DND-41 (cell line): ENCODE measurements at regions not wholly inside any gene's neighbourhood (a gene's known extent, or its start where the extent isn't known, plus 50 kb on each side); places are given as distances from the start of the nearest gene placed in this dataset.

ENCODE experiments used
- ATAC-seq: fragments of 200-7000 bp; cut with Tn5 transposase; 3 replicates; pipeline ENCODE4 v1.9.1; 2021; ENCODE audit warnings: low read depth; ENCODE audit not compliant: insufficient read depth
- DNase-seq: peaks from one replicate; pipeline ENCODE4 v3.0.0-alpha.2; 2020
- H2AFZ ChIP-seq: 2 replicates; pipeline ENCODE4 v1.6.0; 2012; ENCODE audit warnings: low read depth, low read length
- H3K27ac ChIP-seq: 2 replicates; pipeline ENCODE4 v1.5.1; 2012; ENCODE audit warnings: low read length, inconsistent platforms
- H3K27me3 ChIP-seq: fragments of 200-600 bp; sonication (generic); 2 replicates; pipeline ENCODE4 v1.6.0; 2012; ENCODE audit warnings: low read length, mild to moderate bottlenecking, inconsistent platforms; ENCODE audit not compliant: insufficient read depth, poor library complexity
- H3K36me3 ChIP-seq: 2 replicates; pipeline ENCODE4 v1.5.1; 2012; ENCODE audit warnings: low read length, inconsistent platforms; ENCODE audit not compliant: insufficient read depth
- H3K4me1 ChIP-seq: 2 replicates; pipeline ENCODE4 v1.5.1; 2012; ENCODE audit warnings: mild to moderate bottlenecking, low read length; ENCODE audit not compliant: insufficient read depth
- H3K4me2 ChIP-seq: 2 replicates; pipeline ENCODE4 v1.6.0; 2012; ENCODE audit warnings: mild to moderate bottlenecking, moderate library complexity, low read length, inconsistent platforms; ENCODE audit not compliant: insufficient read depth
- H3K4me3 ChIP-seq, 2 experiments: fragments of 200-600 bp in 1 of 2; shearing (Covaris generic) in 1 of 2; 2 replicates each; pipeline ENCODE4 v1.5.1; 2012 to 2016; ENCODE audit warnings: inconsistent platforms in 2 of 2, low read length in 2 of 2, mild to moderate bottlenecking in 2 of 2, low read depth in 1 of 2, moderate library complexity in 1 of 2
- H3K79me2 ChIP-seq: 2 replicates; pipeline ENCODE4 v1.6.0; 2012; ENCODE audit warnings: low read length, inconsistent platforms; ENCODE audit not compliant: insufficient read depth
- H3K9ac ChIP-seq: 2 replicates; pipeline ENCODE4 v1.6.0; 2012; ENCODE audit warnings: low read depth, mild to moderate bottlenecking, inconsistent platforms, low read length, moderate library complexity
- H3K9me3 ChIP-seq: 2 replicates; pipeline ENCODE4 v1.5.1; 2012; ENCODE audit warnings: low read length, moderate library complexity, mild to moderate bottlenecking, inconsistent platforms; ENCODE audit not compliant: insufficient read depth, severe bottlenecking
- H4K20me1 ChIP-seq: 2 replicates; pipeline ENCODE4 v1.6.0; 2012; ENCODE audit warnings: low read length; ENCODE audit not compliant: insufficient read depth
- EZH2 ChIP-seq: IDR thresholded peaks from 3 replicates; pipeline ENCODE4 v1.6.1; 2012; ENCODE audit warnings: borderline replicate concordance, low read depth, mild to moderate bottlenecking, moderate library complexity, low read length, inconsistent platforms; ENCODE audit not compliant: severe bottlenecking
- TF ChIP-seq, protein P1 (sequence below): IDR thresholded peaks from 2 replicates; pipeline ENCODE4 v1.5.1; 2012; ENCODE audit warnings: borderline replicate concordance, low read length, moderate library complexity, mild to moderate bottlenecking; ENCODE audit not compliant: poor library complexity, severe bottlenecking; ENCODE audit errors: extremely low read depth

DNA sequence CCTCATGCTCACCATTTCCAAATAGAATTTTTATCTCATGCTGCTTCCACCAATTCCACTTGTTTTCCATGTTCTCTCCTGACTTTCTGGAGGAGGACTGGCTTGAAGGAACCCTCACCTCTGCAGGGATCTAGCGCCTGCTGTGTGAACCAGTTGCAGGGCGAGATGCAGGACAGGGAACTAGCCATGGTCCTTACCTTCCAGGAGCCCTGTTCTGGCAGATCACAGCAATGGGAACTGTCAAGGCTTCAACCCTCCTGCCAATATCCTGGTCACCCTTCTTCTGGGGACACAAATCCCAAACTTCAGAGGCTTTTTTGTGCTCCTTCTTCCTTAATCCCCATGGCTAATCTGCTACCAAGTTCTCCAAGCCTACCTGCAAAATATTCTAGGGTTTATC, 60.4 kb upstream of the MMP2 start:
- Histone ChIP-seq H3K36me3 (no peaks in the 10 kb centered on the region), H3K27ac (no peak overlapping the region), H3K79me2 (no peaks in the 10 kb centered on the region), H2AFZ (no peak overlapping the region), H3K4me1 (no peaks in the 10 kb centered on the region), H3K4me3 (no peak overlapping the region), H3K9ac (no peak overlapping the region), H4K20me1 (no peaks in the 10 kb centered on the region), H3K4me2 (no peak overlapping the region), H3K9me3 (no peaks in the 10 kb centered on the region), H3K27me3 (peaks cover 8% of the 10 kb centered on the region)
- ATAC-seq (no peak), DNase-seq (peak; percentile 9)
- TF ChIP-seq, protein P1, sequence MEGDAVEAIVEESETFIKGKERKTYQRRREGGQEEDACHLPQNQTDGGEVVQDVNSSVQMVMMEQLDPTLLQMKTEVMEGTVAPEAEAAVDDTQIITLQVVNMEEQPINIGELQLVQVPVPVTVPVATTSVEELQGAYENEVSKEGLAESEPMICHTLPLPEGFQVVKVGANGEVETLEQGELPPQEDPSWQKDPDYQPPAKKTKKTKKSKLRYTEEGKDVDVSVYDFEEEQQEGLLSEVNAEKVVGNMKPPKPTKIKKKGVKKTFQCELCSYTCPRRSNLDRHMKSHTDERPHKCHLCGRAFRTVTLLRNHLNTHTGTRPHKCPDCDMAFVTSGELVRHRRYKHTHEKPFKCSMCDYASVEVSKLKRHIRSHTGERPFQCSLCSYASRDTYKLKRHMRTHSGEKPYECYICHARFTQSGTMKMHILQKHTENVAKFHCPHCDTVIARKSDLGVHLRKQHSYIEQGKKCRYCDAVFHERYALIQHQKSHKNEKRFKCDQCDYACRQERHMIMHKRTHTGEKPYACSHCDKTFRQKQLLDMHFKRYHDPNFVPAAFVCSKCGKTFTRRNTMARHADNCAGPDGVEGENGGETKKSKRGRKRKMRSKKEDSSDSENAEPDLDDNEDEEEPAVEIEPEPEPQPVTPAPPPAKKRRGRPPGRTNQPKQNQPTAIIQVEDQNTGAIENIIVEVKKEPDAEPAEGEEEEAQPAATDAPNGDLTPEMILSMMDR: no peak
- TF ChIP-seq EZH2: no peak

DNA sequence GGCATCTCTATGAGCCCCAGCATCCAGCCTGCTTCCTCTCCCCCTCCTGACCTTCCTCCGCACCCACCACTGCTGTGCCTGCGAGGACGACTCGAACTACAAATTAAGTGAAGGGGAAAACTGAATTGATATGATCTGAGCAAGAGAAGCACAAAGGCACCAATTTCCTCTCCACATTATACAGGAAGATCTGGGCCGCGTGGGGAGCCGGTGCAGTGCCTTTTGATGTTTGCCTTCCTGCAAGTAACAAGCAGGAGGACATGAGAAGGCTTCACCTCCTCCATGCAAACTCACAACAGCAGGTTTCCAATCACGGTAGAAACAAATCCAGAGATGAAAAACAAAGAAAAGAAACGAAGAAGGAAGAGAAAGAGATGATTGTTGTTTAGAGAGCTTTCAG, 57.8 kb upstream of the MMP2 start:
- H3K27ac ChIP-seq: no peak overlapping the region
- ATAC-seq (peak; percentile 58; the same call in 2 of the 3 replicates), DNase-seq (peak; percentile 23)
- H3K4me3 ChIP-seq: no peak overlapping the region
- H4K20me1 ChIP-seq: no peaks in the 10 kb centered on the region
- H3K9me3 ChIP-seq: no peaks in the 10 kb centered on the region
- peaks cover 8% of the 10 kb centered on the region for H3K27me3 ChIP-seq
- no peak for TF ChIP-seq EZH2
- TF ChIP-seq, protein P1: no peak
- no peaks in the 10 kb centered on the region for H3K4me1 ChIP-seq
- no peak overlapping the region for H3K4me2 ChIP-seq
- H3K36me3 ChIP-seq: no peaks in the 10 kb centered on the region
- no peaks in the 10 kb centered on the region for H3K79me2 ChIP-seq
- H3K9ac ChIP-seq: no peak overlapping the region
- no peak overlapping the region for H2AFZ ChIP-seq

DNA sequence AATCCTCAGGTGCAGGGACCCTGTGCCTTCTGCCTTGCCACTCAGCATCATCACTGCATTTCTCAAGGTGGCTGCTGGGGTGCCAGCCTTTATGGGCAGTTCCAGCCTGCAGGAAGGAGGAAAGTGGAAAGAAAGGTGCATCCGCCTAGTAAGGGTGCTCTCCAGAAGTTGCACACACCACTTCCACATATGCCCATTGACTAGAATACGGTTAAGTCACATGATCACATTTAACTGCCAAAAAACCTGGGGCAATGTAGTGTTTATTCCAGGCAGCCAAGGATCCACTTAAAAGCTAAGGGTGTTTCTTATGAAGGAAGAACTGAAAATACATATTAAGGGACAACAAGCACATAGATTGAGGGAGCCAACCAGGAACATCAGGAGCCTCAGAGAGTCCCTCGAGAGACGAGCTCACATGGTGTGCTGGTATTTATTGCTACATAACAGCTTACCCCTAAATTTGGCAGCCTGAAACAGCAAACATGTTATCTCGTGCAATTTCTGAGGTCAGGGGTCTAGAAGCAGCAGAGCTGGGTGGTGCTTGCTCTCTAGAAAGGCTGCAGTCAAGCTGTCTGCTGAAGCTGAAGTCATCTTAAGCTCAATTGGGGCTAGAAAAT, 52.0 kb upstream of the MMP2 start:
- TF ChIP-seq, protein P1: no peak
- TF ChIP-seq EZH2: no peak
- Histone ChIP-seq H3K4me1 (no peaks in the 10 kb centered on the region), H3K9me3 (no peaks in the 10 kb centered on the region), H3K4me2 (no peak overlapping the region), H4K20me1 (no peaks in the 10 kb centered on the region), H3K79me2 (no peaks in the 10 kb centered on the region), H3K9ac (no peak overlapping the region), H2AFZ (no peak overlapping the region), H3K36me3 (no peaks in the 10 kb centered on the region), H3K4me3 (no peak overlapping the region), H3K27ac (no peak overlapping the region), H3K27me3 (peaks cover 3% of the 10 kb centered on the region)
- DNase-seq (no peak), ATAC-seq (no peak)
